ENCODE measurements at regions not wholly inside any gene's neighbourhood (a gene's known extent, or its start where the extent isn't known, plus 50 kb on each side); places are given as distances from the start of the nearest gene placed in this dataset.

DNA sequence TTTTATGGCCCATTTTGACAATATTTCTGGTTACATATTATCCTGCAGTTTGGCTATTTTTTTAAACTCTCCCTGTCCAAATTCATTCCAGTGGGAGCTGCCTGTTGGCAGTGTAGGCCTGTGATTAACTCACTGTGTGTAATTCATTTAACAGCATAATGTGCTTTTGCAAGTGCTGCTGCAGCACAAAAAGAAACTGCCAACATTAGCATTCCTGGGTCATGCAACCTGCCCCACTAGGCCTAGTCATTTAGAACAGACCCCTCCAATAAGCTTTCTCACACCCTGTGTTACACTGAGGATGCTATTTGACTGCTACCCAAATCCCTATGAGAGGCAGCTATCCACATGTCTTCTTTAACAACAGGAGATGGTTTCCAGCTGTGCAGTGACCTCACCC lies 251.2 kb upstream of the UBE2E2 start:
- no peak overlapping the region for H2BK120ac ChIP-seq (ENCODE audit: low read depth, low read length, poor library complexity, severe bottlenecking)
- H4K8ac ChIP-seq (replicated peaks; ENCODE audit: insufficient read length, low read depth, low read length), result no peak overlapping the region
- Mint-ChIP-seq H3K9me3 (peaks cover 8 to 16% of the 10 kb centered on the region in 2 experiments; a peak in 4 of 5 replicates), H3K4me1 (peaks cover 3 to 7% of the 10 kb centered on the region in 2 experiments; a peak in 2 of 4 replicates), H3K27ac (no peak overlapping the region; a peak in 1 of 7 replicates), H3K27me3 (ENCODE audit: low read depth) (no peaks in the 10 kb centered on the region; the same call in 1 of the 2 replicates), H3K36me3 (ENCODE audit: insufficient read depth in 1 of 3, low read depth in 3 of 3) (peaks cover 3 to 13% (median 7%) of the 10 kb centered on the region in 3 experiments; a peak in 5 of 7 replicates), H3K4me3 (no peak overlapping the region)
- H2BK15ac ChIP-seq (ENCODE audit: low read depth, low read length), result no peak overlapping the region
- no peaks in the 10 kb centered on the region for H3K9me3 ChIP-seq (ENCODE audit: control insufficient read depth, low read depth, low read length)
- no peaks in the 10 kb centered on the region for H3K4me1 ChIP-seq (ENCODE audit: insufficient read depth, low read length)
- H2BK20ac ChIP-seq (ENCODE audit: low read depth, low read length, poor library complexity, severe bottlenecking), result no peak overlapping the region
- no peaks in the 10 kb centered on the region for H3K79me1 ChIP-seq (ENCODE audit: insufficient read depth, low read depth, low read length, poor library complexity, severe bottlenecking)
- no peak overlapping the region for H3K56ac ChIP-seq (ENCODE audit: insufficient read length, low read depth, low read length)
- no peak overlapping the region for H2BK12ac ChIP-seq (ENCODE audit: insufficient read length, low read depth, low read length)
- no peak overlapping the region for H3K27ac ChIP-seq (ENCODE audit: insufficient read length, low read depth, low read length)
- no peak overlapping the region for H4K91ac ChIP-seq (ENCODE audit: insufficient read length, low read depth, low read length)
- H2AFZ ChIP-seq (ENCODE audit: low read length), result no peak overlapping the region
- no peak for DNase-seq
- H3K23ac ChIP-seq (ENCODE audit: insufficient read length, low read depth, low read length), result no peak overlapping the region
- H3K4ac ChIP-seq (ENCODE audit: low read depth, low read length), result no peak overlapping the region
- H3K14ac ChIP-seq (ENCODE audit: insufficient read depth, low read length), result no peak overlapping the region
- no peak overlapping the region for H3K18ac ChIP-seq (ENCODE audit: insufficient read length, low read depth, low read length)
- H3K9ac ChIP-seq (ENCODE audit: extremely low read depth, insufficient read length, low read length), result no peak overlapping the region
- no peak overlapping the region for H3T11ph ChIP-seq (ENCODE audit: low read length)
- H2AK5ac ChIP-seq (ENCODE audit: insufficient read length, low read length), result no peak overlapping the region
- H3K23me2 ChIP-seq (ENCODE audit: insufficient read length, low read depth, low read length, poor library complexity, severe bottlenecking), result no peaks in the 10 kb centered on the region
- H3K79me2 ChIP-seq (ENCODE audit: insufficient read depth, low read length), result no peaks in the 10 kb centered on the region
- no peaks in the 10 kb centered on the region for H3K27me3 ChIP-seq (ENCODE audit: insufficient read depth, low read length)
- no peak overlapping the region for H4K5ac ChIP-seq (ENCODE audit: insufficient read length, low read depth, low read length)
- no peak overlapping the region for H3K4me2 ChIP-seq (ENCODE audit: insufficient read depth, insufficient read length, low read length)
- H2BK5ac ChIP-seq (ENCODE audit: insufficient read length, low read length), result no peak overlapping the region
- TF ChIP-seq, protein P1, sequence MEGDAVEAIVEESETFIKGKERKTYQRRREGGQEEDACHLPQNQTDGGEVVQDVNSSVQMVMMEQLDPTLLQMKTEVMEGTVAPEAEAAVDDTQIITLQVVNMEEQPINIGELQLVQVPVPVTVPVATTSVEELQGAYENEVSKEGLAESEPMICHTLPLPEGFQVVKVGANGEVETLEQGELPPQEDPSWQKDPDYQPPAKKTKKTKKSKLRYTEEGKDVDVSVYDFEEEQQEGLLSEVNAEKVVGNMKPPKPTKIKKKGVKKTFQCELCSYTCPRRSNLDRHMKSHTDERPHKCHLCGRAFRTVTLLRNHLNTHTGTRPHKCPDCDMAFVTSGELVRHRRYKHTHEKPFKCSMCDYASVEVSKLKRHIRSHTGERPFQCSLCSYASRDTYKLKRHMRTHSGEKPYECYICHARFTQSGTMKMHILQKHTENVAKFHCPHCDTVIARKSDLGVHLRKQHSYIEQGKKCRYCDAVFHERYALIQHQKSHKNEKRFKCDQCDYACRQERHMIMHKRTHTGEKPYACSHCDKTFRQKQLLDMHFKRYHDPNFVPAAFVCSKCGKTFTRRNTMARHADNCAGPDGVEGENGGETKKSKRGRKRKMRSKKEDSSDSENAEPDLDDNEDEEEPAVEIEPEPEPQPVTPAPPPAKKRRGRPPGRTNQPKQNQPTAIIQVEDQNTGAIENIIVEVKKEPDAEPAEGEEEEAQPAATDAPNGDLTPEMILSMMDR (conservative IDR thresholded peaks at IDR 0.05), result no peak
- no peaks in the 10 kb centered on the region for H4K20me1 ChIP-seq (ENCODE audit: control insufficient read depth, insufficient read depth, insufficient read length)
